ENCODE measurements at regions not wholly inside any gene's neighbourhood (a gene's known extent, or its start where the extent isn't known, plus 50 kb on each side); places are given as distances from the start of the nearest gene placed in this dataset.

DNA sequence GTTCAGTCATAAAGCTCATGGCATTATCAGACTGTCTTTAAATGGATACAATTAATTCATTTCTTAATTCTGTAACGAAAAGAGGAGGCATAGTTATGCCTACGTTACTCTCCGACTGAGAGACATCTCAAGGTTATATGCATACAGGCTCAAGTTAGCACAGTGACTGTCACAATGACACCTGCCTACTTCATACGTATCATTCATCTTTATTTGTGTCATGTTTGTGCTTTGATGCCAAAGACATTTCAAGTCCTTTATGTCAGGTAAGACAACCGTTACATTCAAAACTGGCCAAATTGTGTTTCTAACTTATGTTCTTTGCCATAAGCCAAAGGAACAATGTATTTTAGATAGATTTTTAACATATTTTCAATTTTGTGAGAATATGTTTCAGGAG, 328.8 kb upstream of the NRG3 start:
- TF ChIP-seq, protein P1, sequence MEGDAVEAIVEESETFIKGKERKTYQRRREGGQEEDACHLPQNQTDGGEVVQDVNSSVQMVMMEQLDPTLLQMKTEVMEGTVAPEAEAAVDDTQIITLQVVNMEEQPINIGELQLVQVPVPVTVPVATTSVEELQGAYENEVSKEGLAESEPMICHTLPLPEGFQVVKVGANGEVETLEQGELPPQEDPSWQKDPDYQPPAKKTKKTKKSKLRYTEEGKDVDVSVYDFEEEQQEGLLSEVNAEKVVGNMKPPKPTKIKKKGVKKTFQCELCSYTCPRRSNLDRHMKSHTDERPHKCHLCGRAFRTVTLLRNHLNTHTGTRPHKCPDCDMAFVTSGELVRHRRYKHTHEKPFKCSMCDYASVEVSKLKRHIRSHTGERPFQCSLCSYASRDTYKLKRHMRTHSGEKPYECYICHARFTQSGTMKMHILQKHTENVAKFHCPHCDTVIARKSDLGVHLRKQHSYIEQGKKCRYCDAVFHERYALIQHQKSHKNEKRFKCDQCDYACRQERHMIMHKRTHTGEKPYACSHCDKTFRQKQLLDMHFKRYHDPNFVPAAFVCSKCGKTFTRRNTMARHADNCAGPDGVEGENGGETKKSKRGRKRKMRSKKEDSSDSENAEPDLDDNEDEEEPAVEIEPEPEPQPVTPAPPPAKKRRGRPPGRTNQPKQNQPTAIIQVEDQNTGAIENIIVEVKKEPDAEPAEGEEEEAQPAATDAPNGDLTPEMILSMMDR (IDR thresholded peaks at IDR 0.05; ENCODE audit: insufficient read depth, low read depth, low read length) = no peak
- TF ChIP-seq EZH2 (IDR thresholded peaks at IDR 0.05; ENCODE audit: insufficient read depth, low read length) = no peak

All from astrocyte (in vitro differentiated cells and primary cell).